PC-9 (cell line): ENCODE measurements at regions not wholly inside any gene's neighbourhood (a gene's known extent, or its start where the extent isn't known, plus 50 kb on each side); places are given as distances from the start of the nearest gene placed in this dataset.

Source experiments
- EZH2 ChIP-seq: fragments of 200-600 bp; sonication (generic); IDR thresholded peaks from 2 replicates; pipeline ENCODE4 v1.8.0; 2017; ENCODE audit warnings: antibody characterized with exemption, low read depth
- TF ChIP-seq, protein P1 (sequence below): fragments of 200-600 bp; sonication (generic); conservative IDR thresholded peaks from 2 replicates; pipeline ENCODE4 v1.6.1; 2017; ENCODE audit warnings: mixed run types, antibody characterized with exemption, mild to moderate bottlenecking, moderate library complexity

- TF ChIP-seq, protein P1, sequence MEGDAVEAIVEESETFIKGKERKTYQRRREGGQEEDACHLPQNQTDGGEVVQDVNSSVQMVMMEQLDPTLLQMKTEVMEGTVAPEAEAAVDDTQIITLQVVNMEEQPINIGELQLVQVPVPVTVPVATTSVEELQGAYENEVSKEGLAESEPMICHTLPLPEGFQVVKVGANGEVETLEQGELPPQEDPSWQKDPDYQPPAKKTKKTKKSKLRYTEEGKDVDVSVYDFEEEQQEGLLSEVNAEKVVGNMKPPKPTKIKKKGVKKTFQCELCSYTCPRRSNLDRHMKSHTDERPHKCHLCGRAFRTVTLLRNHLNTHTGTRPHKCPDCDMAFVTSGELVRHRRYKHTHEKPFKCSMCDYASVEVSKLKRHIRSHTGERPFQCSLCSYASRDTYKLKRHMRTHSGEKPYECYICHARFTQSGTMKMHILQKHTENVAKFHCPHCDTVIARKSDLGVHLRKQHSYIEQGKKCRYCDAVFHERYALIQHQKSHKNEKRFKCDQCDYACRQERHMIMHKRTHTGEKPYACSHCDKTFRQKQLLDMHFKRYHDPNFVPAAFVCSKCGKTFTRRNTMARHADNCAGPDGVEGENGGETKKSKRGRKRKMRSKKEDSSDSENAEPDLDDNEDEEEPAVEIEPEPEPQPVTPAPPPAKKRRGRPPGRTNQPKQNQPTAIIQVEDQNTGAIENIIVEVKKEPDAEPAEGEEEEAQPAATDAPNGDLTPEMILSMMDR, result no peak
- TF ChIP-seq EZH2, result no peak
Measured at GRCh38 chr13:54999399-54999907, 1970.8 kb downstream of the OLFM4 start.
